HG02938 (cell line): ENCODE measurements at regions not wholly inside any gene's neighbourhood (a gene's known extent, or its start where the extent isn't known, plus 50 kb on each side); places are given as distances from the start of the nearest gene placed in this dataset.

Source experiments
- ATAC-seq: cut with Tn5 transposase; IDR thresholded peaks from one replicate; pipeline ENCODE4 v1.9.1; 2021; ENCODE audit warnings: mild to moderate bottlenecking, moderate library complexity; ENCODE audit not compliant: unreplicated experiment

GRCh38 chr4:171759274-171759673 lies 53.9 kb upstream of the GALNTL6 start:
- ATAC-seq = no peak

DNA sequence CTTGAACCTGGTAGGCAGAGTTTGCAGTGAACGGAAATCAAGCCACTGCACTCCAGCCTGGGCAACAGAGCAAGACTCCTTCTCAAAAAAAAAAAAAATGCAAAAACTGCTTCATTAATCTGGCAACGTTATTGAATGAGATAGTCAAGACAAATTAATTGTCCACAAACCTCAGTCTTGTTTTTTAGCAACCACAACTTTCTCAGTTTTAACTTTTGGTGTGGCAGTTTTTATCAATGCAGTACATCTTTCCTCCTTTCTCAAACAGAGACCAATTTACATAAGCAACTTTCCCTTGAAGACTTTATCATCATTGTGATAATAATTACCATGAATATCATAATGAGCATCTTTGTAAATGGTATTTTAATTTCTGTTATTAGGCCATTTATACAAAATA lies 61.7 kb upstream of the GALNTL6 start:
- no peak for ATAC-seq

DNA sequence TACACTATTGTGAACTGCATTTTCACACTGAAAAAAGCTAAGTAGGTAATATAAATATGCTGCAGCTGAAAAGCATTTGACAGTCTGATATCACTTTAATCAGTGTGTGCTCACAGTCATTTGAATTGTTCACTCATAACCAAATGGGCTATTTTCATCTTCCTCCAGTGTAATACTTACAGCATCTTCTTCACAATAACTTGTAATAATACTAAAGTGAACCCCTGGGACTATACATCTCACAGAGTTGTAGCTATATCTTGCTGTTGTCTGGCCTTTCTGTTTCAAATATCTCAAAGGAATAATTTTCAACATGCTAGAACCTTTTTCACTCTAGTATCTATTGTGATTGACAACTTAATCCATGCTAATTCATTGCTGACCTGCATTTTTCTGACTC lies 66.8 kb upstream of the GALNTL6 start:
- no peak for ATAC-seq

DNA sequence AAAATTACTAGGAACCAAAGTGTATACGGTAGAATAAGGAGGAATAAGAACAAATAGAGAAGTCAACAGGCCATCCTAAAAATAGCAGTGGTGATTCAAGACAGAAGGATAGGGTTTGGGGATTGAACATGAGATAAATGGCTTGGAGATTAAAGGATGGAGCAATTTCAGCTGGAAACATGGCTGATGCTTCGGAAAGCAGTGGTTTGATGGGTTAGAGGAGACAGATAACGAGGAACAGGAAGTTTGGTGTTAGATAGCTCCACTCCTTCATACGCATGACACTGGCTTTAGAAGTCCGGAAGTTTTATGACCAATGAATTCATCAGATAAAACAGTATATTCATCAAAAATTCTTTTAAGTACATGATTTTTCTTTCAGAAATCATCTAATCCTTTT lies 70.8 kb upstream of the GALNTL6 start:
- ATAC-seq = no peak

DNA sequence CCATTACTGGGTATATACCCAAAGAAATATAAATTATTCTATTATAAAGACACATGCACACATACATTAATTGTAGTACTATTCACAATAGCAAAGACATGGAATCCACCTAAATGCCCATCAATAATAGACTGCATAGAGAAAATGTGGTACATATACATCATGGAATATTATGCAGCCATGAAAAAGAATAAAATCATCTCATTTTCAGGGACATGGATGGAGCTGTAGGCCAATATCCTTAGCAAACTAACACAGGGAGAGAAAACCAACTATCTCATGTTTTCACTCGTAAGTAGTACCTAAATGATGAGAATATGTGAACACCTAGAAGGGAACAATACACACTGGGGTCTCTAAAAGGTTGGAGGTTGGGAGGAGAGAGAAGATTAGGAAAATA lies 86.0 kb upstream of the GALNTL6 start:
- no peak for ATAC-seq

DNA sequence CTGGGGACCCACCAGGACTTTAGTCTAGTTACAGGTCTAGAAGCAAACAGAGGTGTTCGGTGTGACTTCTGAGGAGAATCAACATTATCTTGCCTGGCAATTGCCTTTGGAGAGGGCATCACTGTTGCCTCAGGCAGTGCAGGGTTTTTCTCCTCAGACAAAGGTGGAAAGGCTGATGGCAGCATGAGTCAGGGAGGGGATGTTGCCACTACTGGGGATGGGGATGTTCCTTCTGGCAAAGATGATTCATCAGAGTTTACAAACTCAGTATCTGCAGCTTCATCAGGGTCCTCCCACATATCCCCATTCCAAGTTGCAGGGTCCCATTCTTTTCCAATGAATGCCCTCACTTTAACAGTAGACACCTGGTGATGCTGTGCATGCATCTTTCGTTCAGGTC lies 91.3 kb upstream of the GALNTL6 start:
- no peak for ATAC-seq

DNA sequence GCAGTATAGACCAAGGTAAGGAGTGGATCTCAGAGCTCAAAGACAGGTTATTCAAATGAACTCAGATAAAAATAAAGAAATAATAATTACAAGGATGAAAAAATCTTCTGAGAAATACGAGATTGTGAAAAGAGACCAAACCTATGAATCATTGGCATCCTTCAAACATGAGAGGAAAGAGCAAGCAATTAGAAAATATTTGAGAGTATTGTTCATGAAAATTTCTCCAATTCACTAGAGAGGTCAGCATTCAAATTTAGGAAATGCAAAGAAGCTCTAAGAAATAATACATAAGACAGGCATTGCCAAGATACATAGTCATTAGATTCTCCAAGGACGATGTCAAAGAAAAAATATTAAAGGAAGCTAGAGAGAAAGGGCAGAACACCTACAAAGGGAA lies 93.5 kb upstream of the GALNTL6 start:
- no peak for ATAC-seq

- ATAC-seq = no peak
Observed at GRCh38 chr4:171718665-171719064, 94.5 kb upstream of the GALNTL6 start.

- ATAC-seq = no peak
Observed at GRCh38 chr4:171718069-171718468, 95.1 kb upstream of the GALNTL6 start.

- ATAC-seq = no peak
Observed at GRCh38 chr4:171717231-171717741, 95.9 kb upstream of the GALNTL6 start.

DNA sequence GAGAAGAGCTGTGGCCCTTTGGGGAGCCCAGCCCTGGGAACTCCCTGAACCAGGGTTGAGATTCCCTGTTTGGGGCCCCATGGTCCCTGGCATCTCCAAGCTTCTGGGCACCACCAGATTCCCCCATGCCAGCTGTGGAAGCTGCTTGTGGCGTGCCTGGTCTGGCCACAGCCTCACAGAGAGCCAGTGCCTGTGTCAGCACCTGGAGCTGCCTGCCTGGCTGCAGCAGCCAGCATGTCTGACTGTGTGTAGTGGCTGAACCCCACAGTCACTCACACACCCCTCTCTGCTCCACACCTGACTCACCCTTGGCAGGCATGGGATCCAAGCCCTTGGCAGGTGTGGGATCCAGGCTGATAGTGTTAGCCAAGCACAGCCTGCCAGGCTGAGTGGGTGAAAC lies 97.2 kb upstream of the GALNTL6 start:
- ATAC-seq = no peak

- ATAC-seq = no peak
Observed at GRCh38 chr4:171714791-171715454, 98.3 kb upstream of the GALNTL6 start.

DNA sequence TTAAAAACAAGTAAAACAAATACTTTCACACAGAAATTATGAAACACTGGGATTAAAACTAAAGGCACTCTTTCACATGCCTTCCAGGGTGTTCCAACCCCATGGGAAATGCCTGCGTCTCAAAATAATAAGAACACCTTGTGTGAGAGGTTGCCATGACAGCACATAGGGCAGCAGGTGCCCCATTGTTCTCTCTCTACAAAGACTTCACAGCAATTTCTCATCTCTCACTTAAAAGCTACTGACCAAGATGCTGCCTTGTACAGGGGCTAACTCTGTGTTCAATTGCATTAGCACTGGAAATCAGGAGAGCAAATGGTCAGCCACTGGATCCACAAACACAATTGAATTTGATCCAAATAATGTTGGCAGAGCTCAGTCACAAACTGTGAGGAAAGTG lies 102.5 kb upstream of the GALNTL6 start:
- no peak for ATAC-seq

DNA sequence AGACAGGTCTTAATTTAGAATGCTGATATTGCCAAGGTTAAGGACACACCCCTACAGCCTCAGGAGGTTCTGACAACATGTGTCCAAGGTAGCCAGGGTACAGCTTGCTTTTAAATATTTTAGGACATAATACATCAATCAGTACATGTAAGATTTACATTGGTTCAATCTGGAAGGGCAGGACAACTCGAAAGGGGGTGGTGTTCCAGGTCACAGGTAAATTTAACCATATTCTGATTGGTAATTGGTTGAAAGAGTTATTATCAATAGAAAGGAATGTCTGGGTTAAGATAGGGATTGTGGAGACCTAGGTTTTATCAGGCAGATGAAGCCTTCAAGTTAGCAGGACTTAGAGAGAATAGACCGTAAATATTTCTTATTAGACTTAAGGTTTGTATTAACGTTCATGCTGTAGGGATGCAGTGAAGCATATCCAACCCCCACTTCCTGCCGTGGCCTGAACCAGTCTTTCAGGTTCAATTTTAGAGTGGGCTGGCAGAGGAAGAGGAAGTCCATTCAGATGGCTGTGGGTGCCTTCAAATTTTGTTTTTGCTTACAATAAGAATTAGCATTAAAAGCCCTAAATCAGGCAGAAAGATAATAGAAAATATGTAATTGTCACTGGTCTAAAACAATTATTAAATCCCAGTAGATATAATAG lies 136.5 kb upstream of the GALNTL6 start:
- ATAC-seq = peak; percentile 100

- ATAC-seq = no peak
Observed at GRCh38 chr4:171674781-171675180, 138.4 kb upstream of the GALNTL6 start.

DNA sequence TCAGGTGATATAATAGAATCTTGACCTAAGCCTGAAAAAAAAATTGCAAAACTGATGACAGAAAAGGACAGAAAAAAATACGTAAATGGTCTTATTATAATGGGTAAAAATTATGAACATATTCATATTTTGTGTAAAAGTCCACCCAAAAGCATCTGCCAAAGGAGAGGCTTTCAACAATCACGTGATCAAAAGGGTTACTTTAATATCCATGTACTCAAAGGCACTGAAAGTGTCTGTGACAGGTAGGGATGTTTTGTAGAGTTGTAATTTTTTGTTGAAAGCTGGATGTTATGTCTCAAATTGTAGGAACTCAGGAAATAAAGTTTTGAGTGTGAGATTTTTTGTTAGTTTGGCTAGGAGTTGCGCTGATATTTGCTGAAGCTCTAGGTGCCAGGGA lies 144.8 kb upstream of the GALNTL6 start:
- no peak for ATAC-seq

- ATAC-seq = no peak
Observed at GRCh38 chr4:171667906-171668305, 145.3 kb upstream of the GALNTL6 start.

- no peak for ATAC-seq
Observed at GRCh38 chr4:171651071-171651470, 162.1 kb upstream of the GALNTL6 start.

- ATAC-seq = peak; percentile 66
Observed at GRCh38 chr4:171650543-171650942, 162.7 kb upstream of the GALNTL6 start.

- ATAC-seq = no peak
Observed at GRCh38 chr4:171648926-171649325, 164.3 kb upstream of the GALNTL6 start.

- ATAC-seq = no peak
Observed at GRCh38 chr4:171646984-171647383, 166.2 kb upstream of the GALNTL6 start.

DNA sequence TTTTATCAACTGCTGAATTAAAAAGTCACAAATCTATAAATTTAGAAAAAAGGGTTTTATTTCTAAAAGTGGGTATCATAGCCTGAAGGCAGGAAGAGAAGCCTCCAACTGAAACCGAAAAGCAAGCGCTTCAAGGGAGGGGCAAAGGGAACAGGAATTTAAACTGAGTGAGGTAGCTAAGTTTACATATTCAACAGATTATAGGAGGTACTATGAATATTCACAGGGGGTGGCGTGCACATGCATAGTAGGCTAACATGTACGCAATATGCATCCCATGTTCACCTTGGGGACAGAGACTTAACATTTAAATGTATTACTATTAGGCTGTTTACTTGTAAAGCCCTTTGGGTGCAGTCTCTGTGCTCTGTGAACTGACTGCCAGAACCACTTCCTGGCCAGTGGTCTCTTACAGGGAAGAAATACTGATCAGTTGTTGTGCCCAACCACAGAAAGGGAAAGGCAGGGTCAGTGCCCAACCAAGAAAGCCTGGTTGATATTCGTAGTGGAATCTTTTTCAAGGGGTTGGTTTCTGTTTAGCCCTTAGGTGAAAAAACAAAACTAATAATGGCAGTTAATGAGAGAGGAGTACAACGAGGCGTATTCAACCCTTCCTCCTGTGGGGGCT lies 168.7 kb upstream of the GALNTL6 start:
- peak; percentile 86 for ATAC-seq
